GDM1 (cell line): ENCODE measurements at regions not wholly inside any gene's neighbourhood (a gene's known extent, or its start where the extent isn't known, plus 50 kb on each side); places are given as distances from the start of the nearest gene placed in this dataset.

Experiments
- DNase-seq: peaks from one replicate; lab custom pipeline; 2025; lab: John Stamatoyannopoulos, UW

DNA sequence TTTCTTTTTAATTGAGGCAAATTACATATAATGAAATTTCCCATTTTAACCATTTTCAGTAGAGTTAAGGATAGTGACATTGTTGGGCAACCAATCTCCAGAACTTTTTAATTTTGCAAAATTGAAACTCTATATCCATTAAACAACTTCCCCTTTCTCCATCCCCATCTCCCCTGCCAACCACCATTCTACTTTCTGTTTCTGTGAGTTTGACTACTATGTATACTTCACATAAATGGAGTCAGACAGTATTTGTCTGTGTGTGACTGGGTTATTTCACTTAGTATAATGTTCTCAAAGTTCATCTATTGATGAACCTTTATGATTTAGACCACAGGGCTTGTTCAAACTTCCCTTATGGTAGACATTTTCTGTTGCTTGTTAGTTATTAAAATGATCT, 364.5 kb upstream of the MAD2L1 start:
- DNase-seq = no peak

DNA sequence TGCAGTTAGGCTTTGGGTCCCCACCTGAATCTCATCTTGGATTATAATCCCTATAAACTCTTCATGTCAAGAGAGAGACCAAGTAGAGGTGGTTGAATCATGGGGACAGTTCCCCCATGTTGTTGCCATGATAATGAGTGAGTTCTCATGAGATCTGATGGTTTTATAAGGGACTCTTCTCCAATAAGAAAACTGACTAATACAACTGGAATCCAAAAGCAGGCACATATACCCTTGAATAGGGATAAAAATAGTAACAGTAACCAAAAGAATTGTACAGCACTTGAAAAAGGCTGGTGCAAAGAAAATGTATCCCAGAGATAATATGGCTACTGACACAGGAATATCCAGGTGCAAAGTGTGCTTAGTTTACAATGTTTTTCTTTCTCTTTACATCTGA, 351.5 kb upstream of the MAD2L1 start:
- DNase-seq = no peak

DNA sequence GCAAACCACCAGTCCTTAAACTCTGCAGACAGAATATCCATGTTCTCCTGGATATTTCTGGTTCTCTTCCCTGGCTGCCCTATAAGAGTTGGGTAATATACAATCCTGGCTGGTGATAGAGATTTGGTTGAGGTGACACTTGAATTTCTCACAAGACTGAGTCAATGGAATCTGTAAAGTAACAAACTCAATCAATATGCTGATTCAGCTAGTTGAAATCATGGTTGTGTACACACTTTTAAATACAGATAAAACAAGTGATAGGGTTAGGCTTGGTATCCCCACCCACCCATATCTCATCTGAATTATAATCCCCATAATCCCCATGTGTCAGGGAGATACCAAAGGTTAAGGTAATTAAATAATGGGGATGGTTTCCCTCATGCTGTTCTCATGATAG, 349.2 kb upstream of the MAD2L1 start:
- no peak for DNase-seq

DNA sequence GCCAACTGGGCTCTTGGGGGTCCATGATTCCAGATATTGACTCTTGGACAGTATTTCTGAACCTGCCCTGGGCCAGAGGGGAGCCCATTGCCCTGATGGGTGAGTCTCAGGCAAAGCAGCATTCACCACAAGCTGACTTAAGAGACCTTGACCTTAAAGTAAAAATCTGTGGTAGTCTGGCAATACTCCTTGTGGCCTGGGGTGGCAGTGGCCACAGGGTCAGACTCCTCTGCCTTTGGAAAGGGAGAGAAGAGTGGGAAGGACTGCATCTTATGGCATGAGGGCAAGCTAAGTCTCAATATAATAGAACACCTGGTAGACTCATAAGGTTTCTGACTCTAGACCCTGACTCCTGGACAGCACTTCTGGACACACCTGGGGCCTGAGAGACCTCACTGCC, 340.3 kb upstream of the MAD2L1 start:
- no peak for DNase-seq

DNA sequence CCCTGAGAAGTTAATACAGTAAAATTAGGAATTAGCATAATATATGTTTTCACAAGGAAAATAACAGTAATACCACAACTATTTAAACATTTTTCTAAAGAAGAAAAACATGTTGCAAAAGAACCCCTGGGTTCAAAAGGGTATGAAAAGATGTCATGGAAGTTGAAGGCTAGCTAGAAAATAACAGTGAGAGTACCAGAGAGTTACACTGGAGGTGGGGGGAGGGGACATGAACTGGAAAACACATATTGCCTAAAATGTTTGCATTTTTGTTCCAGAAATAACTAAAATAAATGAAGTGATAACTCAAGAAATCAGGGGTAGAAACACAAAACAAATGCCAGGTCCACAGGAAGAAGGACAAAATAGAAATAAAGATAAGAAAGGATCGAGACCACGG, 336.6 kb upstream of the MAD2L1 start:
- no peak for DNase-seq

DNA sequence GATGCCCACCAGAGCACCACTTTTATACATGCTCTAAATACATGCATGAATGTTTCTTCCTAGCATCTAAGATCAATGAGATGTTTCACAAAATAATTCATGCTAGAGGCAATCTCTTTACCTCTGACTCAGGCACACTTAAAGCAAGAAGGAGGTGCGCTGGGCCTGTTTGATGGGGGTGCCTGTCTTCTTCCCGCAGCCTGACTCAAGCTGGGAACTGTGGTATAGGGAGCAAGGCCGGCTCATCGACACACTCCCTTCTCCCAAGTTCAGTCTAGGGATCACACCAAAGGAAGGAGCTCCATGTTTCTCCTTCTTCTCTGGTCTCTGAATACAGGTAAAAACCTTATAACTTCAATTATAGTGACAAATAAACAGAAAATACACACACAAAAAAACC, 333.8 kb upstream of the MAD2L1 start:
- no peak for DNase-seq

DNA sequence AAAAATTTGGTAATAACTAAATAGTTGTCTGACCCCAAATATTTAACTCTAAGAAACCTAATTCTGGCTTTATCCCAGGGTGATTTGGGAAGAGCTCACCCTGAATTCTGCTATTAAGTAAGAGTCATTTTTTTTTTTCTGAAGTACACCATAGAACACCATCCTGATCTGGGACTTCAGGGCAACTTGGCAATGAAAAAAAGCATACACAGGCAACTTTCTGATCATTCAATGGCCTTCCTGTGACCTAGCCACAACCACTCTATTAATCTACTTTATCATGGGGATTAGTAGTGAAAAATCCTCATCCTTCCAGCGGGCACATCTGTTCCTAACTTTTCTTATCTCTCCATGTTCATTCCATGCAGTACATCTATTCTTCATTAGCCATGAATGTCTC, 333.2 kb upstream of the MAD2L1 start:
- no peak for DNase-seq

DNA sequence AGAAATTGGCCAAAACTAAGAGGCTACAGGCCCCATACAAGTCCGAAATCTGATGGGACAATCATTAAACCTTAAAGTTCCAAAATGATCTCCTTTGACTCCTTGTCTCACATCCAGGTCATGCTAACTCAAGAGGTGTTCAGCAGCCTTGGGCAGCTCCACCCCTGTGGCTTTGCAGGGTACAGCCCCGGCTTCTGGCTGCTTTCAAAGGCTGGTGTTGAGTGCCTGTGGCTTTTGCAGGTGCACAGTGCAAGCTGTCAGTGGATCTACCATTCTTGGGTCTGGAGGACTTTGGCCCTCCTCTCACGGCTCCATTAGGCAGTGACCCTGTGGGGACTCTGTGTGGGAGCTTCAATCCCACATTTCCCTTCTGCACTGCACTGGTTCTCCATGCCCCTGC, 329.1 kb upstream of the MAD2L1 start:
- DNase-seq = no peak

DNA sequence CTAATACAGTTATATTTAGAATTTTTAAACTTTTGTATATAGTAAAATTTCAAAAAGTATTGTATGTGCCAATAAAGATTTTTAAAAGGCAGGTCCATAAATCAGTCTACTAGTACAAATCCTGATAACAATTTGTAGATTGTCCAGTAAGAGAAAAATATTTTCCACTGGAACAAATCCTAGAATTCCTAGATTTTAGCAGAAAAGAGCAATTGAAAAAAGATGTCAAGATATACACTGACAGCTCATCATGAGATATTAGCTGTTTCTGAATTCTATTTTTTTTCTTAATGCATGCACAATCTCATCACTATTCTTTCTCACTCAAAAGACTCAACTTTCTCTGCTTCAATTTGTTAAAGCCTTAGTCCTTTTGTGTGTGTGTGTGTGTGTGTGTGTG, 289.2 kb upstream of the MAD2L1 start:
- DNase-seq = no peak

DNA sequence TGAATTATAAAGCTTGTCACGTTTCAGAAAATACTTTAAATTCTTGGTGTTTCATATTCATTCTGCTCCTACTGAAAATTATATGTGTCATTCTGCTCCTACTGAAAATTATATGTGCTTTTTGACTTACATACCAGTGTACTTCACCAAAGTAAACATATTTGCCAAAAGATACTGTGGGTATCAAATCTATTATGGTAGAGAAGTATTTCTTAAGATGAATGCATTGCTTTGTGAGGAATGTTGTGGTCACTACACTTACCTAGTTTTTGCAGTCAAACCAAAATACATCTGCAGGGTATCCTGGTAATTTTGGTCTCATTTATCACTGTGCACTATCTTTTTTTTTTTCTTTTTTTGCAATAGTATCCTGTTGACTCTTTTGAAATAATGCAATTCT, 287.7 kb upstream of the MAD2L1 start:
- no peak for DNase-seq

DNA sequence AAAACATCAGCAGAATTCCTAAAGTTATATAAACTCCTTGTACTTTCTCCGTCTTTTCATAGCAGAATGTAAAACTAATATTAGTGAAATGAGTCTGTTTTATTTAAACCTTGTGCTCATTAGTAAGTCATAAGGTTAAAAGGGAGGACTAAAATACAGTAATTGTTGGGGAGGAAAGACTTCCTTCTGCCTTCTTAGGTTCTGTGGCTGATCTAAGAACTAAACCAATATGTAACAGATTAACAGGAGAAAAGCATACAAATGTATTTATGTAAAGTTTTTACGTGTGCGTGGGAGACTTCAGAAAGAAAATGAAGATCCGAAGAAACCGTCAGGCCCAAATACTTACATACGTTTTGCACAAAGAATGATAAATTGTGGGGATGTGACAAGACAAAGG, 286.6 kb upstream of the MAD2L1 start:
- DNase-seq = no peak

DNA sequence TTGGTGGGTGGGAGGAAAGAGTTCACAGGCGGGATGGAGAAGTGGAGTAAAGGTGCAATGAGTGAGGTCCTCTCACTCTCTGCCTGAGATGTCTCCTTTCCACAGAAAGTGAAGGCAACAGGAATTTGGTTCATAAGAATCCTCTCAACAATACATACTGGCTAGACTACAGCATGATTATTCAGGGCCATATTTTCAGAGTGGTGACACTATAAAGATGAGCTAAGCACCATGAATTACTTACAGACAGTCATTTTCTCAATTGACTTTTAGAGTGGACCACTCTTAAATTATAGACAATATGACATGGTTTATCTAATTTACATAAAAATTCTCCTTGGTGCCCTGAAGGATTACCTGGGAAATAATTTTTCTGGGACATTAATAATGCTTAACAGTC, 286.1 kb upstream of the MAD2L1 start:
- no peak for DNase-seq

DNA sequence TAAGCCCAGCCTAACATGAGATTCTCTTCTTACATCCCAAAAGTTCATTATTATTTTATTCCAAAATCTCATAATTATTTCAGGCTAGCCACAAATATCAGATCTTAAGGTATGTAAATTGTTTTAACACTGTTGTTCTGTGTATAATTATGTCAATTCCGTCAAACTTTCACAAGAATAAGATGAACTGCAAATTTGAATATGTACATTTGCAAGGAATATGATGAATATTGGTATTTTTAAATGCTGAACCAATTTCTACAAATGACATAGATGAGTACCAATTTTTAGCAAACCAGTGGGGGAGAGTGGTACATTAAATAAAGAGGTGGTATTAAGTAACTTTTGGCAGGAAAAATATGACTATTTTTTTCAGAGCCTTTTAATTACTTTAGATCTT, 282.3 kb upstream of the MAD2L1 start:
- DNase-seq = no peak

DNA sequence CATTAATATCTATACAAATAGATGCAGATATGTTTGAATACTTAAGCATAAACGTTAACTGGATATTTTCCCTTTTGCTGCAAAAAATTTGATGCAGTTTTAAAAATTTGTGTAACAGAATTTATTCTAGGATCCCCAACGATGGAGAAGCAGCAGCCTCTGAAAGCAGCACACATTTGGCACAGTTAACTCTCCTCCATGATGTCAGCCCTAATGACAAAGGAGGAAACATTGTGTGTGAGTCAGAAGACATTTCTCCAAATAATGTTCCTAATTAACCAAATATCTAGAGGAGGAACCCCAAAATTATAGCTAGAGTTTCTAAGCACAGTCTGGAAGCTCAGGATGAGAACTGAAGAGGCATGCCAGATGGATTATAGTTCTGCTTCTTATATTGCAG, 281.9 kb upstream of the MAD2L1 start:
- no peak for DNase-seq

DNA sequence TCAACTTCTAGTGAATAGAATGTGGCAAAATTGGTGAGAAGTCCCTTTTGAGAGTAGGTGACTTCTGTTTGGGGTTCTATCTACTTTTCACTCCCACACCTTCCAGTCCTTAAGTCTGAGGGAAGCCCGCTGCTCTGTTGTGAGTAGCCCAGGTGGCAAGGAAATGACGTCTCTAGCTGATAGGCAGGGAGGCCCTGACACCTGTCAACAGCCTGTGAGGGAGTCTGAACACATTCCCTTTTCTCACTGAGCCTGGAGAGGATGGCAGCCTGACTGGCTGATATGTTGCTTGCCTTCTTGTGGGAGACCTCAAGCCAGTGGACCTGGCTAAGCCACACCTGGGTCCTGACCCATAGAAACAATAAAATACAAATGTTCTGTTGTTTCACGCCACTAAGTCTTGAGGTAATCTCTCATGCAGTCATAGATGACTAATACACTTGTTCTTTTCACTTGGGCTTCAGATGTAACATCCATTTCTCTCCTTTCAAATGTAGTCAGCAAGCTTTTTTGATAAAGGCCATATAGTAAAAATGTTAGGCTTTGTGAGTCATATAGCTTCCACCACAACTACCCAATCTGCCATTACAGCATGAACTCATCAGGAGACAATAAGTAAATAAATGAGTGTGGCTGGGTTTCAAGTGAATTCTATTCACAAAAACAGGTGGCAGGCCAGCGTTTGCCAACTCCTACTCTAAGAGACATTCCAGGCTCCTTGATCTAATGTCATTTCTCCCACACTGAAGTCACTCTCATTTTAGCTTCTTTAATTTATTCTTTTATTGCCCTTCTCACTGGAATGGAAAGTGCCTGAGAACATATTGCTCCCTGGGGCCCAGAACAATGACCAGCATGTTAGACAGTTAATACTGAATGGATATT, 265.1 kb upstream of the MAD2L1 start:
- DNase-seq = no peak

DNA sequence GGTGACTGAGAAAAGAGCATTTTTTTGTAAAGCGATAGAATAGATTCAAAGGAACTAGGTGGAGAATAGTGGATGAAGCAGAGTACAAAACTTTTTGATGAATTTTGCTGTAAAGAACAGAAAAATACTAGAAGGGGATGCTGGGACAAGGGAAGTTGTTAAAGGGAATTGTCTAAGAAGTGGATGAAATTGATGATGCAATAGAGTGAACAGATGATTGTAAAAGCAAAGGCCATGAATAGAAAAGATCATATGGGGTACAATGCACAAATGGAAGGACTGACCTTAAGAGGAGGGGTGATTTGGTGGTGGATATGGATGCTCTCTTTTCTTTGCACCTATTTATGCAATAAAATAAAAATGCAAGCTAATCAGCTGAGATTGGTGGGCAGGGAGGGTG, 262.7 kb upstream of the MAD2L1 start:
- no peak for DNase-seq

DNA sequence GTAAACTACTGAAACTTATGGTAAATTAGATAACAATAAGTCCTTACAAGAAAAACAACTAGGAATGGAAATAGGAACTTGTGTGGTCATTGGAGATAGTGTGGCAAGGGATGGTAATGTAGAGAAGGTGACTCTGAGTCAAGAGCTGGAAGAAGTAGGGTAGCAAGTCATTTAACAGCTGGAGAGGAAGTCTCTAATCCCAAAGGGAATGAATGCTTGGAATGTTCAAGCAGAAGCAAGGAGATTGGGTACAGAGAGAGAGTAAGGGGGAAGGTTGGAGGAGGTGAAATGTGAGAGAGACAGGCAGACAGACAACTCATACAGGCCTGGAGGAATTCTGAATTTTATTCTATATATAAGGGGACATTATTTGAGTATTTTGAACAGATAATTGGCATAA, 260.6 kb upstream of the MAD2L1 start:
- DNase-seq = no peak

DNA sequence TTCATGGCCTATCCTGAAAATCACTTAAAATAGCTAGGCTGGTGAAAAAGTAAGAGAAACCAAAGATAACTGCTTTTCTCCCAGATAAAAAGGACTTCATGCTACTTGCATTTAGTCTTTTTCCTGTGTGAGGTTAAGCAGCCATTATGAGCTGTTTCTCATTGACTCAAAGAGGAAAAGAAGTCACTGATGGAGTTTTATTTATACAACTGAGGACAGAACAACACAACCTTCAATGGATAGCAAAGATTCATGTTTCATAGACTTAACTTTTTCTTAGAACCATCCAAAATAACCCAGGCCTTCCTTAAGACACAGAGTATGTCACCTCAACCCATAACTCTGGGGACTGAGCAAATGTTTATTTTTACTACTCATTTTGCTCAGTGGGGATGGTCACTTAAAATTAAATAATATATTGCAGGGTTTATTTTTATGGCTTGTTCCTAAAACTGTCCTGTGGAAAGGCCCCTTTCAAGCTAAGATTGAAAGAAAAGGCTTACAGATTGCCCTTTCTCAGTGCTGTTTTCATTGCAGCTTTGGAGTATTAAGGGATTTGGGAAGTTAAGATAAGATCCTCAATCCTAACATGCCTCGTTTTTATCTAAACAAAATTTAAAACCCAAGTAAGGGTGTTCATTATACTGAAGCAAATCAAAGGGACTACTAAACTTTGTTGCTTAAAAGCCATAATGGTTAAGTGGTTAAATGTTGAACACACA, 252.6 kb upstream of the MAD2L1 start:
- no peak for DNase-seq

DNA sequence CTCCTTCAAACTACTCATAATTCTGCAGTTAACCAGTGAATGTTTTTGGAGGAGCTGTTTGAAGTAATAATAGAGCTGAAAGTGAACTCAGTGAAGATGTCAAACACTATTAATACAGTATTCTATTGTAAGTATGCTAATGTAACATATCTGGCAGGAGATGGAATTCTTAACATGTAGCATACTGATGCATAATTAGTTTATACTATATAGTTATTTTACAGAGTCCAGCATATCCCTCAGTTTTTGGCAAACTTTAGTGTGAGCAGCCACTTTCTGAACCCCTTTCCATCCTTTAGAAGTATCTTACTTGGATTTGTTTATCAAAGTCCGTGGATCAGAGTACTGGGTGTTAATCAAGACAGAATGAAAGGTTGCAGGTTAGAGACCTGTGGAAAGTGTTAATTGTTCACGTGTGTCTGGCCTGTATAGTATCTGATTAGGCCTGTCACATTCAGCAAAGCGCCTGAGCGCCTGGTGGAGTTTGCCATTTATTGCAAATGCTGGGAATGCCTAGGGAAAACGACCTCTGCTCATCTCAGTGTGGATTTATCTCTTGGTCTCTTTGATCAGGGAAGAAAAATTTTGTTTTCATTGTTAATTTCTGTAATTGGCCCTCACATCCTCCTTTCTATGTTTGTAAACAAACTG, 251.7 kb upstream of the MAD2L1 start:
- DNase-seq = no peak

DNA sequence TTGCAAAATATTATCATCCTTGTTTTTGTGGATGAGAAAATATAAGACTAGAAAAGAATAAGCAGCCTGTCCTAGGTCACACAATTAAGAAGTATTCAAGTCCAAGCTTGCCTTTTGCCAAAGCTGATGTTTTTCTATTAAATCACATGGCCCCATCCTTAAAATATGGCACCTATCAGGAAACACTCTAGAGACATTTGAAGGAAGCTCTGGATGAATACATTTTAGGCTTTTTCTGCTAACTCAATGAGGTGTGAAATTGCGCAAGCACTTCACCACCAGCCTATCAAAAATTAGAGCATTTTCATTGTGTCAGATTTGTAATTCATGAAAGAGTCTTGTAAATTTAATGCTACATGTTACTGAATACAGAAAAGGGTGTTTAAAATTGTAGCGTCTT, 251.1 kb upstream of the MAD2L1 start:
- DNase-seq = no peak

DNA sequence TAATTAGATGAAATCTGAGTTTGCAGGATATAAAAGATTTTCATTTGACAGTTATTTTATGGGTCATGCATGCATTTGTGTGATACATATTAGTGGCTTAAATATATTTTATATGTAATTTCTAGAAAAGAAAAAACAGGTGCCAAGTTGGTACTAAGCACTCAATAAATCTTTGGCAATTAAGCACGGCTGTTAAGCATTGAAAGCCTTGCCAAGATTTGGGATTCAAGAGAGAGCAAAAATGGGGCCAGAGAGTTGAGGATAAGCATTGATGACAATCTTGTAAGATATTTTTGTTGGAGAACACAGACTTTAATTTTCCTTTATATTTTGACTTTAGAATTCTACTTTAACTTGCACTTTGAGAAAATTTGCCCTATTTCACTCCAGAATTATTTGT, 249.8 kb upstream of the MAD2L1 start:
- no peak for DNase-seq

DNA sequence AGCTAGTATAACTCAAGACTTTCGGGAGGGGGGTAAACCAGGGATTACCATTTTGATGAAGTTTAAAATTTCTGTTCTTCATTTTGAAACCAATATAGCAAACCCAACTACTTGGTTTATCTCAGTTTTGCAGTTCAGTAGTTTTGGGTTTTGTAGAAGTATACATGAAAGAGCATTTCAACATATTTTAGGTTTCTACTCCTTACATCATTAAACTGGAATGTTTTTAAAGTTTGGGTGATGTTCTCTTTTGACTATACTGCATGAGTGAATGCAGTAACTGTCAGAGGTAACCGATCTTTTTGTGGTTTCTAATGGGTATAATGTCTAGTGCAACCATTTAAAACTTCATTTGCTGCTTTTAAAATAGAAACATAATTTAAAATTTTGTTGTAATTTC, 248.3 kb upstream of the MAD2L1 start:
- DNase-seq = no peak

DNA sequence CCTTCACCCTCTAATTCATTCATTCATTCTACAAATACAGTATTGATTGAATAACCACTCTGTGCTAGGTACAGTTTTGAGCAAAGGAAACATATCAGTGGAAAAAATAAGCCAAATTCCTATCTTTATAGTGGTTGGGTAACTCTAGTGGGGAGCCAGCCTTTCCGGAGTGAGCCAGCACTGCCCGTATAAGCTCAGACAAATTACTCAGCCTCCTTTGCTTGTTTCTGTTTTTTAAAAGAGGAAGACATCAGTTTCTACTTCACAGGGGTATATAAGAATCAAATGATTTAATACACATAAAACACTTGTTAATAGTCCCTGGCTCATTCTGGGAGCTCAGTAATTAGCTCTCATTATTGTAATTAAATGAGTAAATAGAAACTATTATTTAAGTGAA, 238.2 kb upstream of the MAD2L1 start:
- DNase-seq = no peak
